ENCODE measurements at regions not wholly inside any gene's neighbourhood (a gene's known extent, or its start where the extent isn't known, plus 50 kb on each side); places are given as distances from the start of the nearest gene placed in this dataset.

- DNase-seq: no peak
These were observed 173.5 kb downstream of the C5orf15 start for GRCh38 chr5:133794771-133795415.

DNA sequence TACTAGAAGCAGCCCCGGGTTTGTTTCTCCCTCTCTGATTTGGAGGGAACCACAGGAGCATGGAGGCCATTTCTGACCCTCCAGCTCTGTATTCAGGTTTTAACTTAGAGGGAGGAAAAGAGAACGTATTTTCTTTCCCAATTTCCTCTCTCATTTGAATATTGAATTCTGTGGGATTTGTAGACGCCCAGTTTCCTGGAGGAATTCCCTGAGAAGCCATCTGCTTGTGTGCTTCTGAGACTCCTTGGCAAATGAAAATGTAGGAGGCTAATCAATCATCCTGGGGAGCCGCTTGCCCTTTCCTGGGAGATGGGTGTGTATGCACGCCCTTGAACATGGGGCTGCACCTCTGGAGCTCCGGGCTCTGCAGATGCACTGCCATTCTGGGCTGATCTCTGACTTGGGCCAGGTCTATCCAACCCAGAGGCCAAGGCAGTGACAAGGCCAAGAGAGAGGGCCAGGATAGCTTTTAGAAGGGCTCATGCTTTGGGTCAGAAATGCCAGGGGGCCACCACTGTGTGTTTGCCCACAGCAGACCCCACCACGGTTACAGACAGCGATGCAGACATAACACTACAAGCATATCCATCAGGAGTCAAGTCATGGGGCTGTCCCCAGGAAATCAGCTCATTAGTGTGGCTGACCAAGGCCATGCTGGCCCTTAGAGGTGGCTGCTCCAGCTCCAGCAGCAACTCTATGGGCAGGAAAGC lies 174.5 kb downstream of the C5orf15 start:
- no peak for DNase-seq

DNA sequence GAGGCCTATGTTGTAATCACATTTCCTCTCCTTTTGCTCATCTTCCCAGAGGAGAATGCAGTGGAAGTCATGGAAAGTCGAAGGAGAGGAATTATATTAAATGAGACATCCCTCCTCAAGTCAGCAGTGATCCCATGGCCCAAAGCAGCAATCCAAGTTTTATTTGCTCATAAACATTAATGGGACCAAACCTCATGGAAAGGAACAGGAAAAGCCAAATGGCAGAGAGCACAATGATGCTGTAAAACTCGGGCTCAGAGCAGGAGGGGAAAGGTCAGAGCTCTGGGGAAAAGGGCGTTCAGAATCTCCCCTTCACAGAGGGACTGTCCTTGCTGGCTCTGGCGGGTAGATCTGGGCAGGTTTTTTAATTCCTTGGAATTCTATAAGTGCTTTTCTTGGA lies 175.8 kb downstream of the C5orf15 start:
- no peak for DNase-seq

GRCh38 chr5:133792024-133792423 lies 176.4 kb downstream of the C5orf15 start:
- no peak for DNase-seq

DNA sequence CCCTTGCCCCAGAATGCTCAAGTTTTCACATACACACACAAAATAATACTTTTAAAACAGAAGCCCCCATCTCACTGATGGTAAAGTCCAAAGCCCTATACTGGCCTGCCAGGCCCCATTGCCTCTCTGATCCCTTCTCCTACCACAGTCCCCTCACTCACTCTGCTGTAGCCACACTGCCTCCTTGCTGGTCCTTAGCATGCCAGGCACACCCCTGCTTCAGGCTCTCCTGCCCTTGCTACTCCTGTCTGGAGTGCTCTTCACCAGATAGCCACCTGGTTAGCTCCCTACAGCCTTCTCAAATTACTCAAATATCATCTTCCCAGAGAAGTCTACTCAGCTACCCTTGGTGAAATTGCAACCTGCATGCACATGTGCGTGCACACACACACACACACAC lies 177.5 kb downstream of the C5orf15 start:
- no peak for DNase-seq

- no peak for DNase-seq
These were observed 177.1 kb upstream of the FSTL4 start for GRCh38 chr5:133789428-133789827.

GRCh38 chr5:133788121-133788520 lies 175.8 kb upstream of the FSTL4 start:
- no peak for DNase-seq

DNA sequence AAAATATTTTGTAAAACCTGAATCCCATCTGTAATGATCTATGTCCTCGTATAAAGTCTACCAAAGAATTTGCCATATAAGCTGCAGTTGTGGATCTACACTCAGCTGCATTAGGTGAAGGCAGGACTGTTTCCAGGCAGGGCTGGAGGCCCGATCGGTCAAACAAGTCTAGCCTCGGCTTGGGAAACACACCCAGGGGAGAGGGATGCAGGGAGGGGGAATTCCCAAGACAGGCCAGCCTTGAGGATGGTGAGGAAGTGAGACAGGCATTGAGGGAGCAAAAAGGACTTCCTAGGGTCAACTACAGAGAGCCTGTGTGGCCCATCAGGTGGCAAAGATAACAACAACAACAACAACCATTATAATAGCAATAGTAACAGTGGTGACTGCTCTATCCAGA lies 174.1 kb upstream of the FSTL4 start:
- no peak for DNase-seq

GRCh38 chr5:133785182-133785581 lies 172.8 kb upstream of the FSTL4 start:
- DNase-seq: no peak

GRCh38 chr5:133783481-133783880 lies 171.1 kb upstream of the FSTL4 start:
- no peak for DNase-seq

GRCh38 chr5:133782736-133783135 lies 170.4 kb upstream of the FSTL4 start:
- DNase-seq: no peak

- DNase-seq: no peak
These were observed 169.3 kb upstream of the FSTL4 start for GRCh38 chr5:133781436-133782225.

DNA sequence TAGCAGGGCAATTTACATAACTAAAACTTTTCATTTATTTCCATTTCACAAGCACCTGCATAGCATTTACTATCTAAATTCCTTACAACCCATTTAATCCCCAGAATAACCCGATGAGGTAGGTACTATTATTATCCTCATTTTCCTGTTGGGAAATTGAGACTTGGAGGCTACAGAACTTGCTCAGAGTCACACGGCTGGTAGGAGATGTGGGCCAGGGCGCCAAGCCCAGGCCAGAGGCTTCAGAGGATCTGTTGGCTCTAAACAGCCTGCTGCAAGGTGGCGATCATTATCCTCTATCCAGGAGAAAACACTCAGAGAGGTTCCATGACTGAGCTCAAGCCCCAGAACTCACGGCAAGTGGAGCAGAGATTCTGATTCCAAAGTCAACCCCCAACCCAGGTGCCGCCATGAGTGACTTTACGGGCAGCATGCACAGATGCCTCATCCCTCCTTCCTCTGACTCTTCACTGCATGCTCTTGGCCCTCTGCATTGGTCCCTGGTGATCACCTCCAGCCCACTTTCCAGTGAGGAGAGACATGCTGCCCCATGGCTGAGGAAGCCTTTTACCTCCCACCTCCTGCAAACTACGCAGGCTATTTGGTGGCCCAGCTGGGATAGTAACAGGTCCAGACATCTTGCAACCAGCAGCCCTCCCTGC lies 168.4 kb upstream of the FSTL4 start:
- no peak for DNase-seq

DNA sequence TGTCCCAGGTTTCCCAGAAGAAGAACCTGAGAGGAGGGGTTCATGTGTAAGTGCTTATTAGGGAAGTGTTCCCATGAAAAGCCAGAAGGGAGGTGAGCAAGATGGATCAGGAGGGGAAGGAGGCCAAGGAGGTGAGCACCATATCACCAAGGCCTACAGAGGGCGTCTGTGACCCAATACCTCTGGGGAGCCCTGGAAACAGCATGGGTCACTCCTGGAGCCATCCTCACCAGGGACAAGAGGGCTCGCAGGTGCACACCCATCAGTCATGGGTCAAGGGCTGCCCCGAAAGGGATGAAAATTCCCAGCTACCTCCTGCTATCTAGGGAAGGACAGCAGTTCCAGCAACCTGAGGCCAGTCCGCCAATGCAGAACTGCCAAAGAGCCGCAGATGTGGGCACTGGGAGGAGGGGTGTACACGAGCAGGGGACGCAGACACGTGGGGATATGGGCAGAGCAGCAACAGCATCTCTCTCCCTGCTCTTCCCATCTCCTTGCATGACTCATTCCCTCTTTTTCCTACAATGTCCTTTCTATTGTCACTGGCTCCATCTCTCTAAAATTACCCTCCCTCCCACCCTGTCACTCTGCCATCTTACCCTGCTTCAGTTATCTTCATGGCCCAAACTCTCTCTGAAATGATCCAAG lies 167.6 kb upstream of the FSTL4 start:
- DNase-seq: no peak

GRCh38 chr5:133778636-133779035 lies 166.3 kb upstream of the FSTL4 start:
- no peak for DNase-seq

GRCh38 chr5:133777951-133778350 lies 165.6 kb upstream of the FSTL4 start:
- no peak for DNase-seq

GRCh38 chr5:133775584-133776304 lies 163.4 kb upstream of the FSTL4 start:
- no peak for DNase-seq

GRCh38 chr5:133773247-133774202 lies 161.2 kb upstream of the FSTL4 start:
- DNase-seq: no peak

GRCh38 chr5:133769842-133770241 lies 157.5 kb upstream of the FSTL4 start:
- DNase-seq: no peak

GRCh38 chr5:133763744-133764143 lies 151.4 kb upstream of the FSTL4 start:
- DNase-seq: no peak

- DNase-seq: no peak
These were observed 149.3 kb upstream of the FSTL4 start for GRCh38 chr5:133761632-133762031.
